ENCODE measurements at regions not wholly inside any gene's neighbourhood (a gene's known extent, or its start where the extent isn't known, plus 50 kb on each side); places are given as distances from the start of the nearest gene placed in this dataset.
"Not testable (repeated sequence)": the region's sequence is repeated elsewhere in the genome, so short reads cannot be mapped to it uniquely, and the experiment has no call there.

GRCh38 chr11:106555566-106556250 is 462.6 kb downstream of the GUCY1A2 start:
- not testable (repeated sequence) for DNase-seq (ENCODE audit: low read depth, low spot score)

- no peak for DNase-seq (ENCODE audit: low read depth, low spot score)
Observed at GRCh38 chr11:106565326-106565725, 452.9 kb downstream of the GUCY1A2 start.

DNA sequence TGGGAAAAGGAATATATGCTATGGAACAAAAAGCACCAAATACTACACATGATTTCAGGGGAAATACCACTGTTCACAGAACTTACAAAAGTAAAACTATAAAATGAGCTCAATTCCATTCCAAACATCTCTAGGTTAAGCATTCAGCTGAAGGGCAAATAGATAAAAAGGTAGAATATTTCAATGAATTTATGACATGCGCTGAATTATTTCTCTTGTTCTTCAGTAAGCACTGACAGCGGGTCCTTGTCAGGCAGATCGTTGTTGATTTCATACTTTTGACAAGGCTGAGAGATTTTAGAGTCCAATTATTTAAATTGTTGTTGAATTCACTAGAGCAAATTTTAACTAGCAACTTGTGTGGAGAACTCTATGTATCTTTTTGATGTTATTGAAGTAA is 449.6 kb downstream of the GUCY1A2 start:
- no peak for DNase-seq (ENCODE audit: low read depth, low spot score)

GRCh38 chr11:106577384-106577783 is 440.9 kb downstream of the GUCY1A2 start:
- DNase-seq (ENCODE audit: low read depth, low spot score) = not testable (repeated sequence)

DNA sequence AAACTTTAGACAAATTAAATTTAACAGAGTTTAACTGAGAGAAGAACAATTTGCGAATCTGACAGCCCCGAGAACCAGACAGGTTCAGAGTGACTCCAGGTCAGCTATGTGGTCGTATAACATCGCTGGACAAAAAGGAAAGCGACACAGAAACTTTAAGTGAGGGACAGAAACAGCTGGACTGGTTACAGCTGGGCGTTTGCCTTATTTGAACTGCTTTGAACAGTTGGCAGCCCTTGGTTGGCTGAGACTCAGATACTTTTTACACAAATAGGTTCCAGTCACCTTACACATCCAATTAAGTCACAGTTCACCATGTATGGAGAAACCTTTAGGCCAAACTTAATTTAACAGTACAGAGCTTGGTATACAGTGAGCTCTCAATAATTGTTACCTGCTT is 436.9 kb downstream of the GUCY1A2 start:
- peak; percentile 3 for DNase-seq (ENCODE audit: low read depth, low spot score)

- DNase-seq (ENCODE audit: low read depth, low spot score) = peak; percentile 18
Observed at GRCh38 chr11:106585061-106585460, 433.2 kb downstream of the GUCY1A2 start.

- DNase-seq (ENCODE audit: low read depth, low spot score) = no peak
Observed at GRCh38 chr11:106594751-106595351, 423.4 kb downstream of the GUCY1A2 start.

GRCh38 chr11:106601684-106602297 is 416.5 kb downstream of the GUCY1A2 start:
- DNase-seq (ENCODE audit: low read depth, low spot score) = no peak

DNA sequence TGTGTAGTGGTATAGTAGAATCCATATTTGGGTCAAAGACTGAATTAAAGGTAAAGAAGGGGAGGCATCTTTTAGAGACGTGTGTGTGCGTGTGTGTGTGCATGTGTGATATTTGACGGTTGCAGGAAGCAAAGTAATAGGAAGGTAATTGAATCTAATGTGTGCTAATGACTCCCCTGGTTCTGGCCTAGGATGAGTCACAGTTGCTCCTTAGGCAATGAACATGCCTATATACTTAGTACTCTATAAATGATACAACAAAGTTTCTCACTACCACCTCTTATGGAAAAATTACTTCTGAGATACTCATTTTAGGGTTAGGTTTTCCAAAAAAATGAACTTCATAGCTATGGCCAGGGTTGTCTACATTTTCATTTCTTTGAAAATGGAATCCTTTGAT is 409.6 kb downstream of the GUCY1A2 start:
- DNase-seq (ENCODE audit: low read depth, low spot score) = no peak

- no peak for DNase-seq (ENCODE audit: low read depth, low spot score)
Observed at GRCh38 chr11:106614262-106614661, 404.0 kb downstream of the GUCY1A2 start.

DNA sequence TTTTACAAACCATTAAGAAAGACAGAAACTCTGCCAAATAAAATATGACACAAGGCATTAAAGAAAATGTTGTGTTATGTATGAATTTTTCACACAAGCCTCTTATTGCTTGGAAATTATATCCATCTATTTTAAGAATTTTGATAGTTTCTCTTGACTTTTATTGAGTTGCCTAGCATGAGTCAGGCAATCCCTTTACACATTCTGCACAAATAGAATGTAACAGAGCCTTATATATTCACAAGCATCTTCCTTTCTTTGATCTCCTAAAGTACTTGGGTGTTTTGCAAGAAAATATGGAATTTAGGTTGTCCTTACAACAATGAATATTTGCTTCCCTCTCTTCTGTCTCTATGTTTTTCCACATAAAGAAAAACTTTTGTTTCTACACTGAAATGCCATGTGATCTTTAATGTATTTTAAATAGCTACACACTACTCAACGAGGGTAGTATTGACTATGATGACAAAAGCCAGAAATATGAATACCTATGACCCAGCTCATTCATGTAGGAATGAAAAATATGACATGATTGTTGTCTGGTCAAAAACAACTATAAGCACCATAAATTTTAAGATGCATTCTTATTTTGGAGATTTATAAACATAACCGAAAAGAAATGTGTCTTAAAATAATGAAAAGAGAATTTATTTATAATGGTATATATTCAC is 398.8 kb downstream of the GUCY1A2 start:
- DNase-seq (ENCODE audit: low read depth, low spot score) = no peak

DNA sequence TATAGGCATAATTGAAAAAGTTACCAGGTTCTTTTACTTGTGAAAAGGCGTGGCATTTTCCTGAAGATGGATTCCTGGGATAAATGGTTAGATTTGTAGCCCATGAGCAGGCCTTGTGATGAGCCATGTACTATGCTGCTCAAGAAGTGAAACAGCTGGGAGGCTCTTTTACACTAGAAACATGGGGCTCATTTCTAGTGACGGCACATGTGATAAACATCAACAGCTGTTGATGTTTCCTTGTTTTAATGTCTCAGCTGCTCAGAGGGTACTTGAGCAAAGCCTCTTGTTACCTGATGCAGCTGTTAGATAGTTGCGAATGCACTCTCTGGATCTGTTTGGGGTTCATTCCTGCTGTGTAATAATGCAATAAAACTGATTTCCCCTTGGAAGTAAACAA is 396.8 kb downstream of the GUCY1A2 start:
- no peak for DNase-seq (ENCODE audit: low read depth, low spot score)
